H9 (cell line): ENCODE measurements at regions not wholly inside any gene's neighbourhood (a gene's known extent, or its start where the extent isn't known, plus 50 kb on each side); places are given as distances from the start of the nearest gene placed in this dataset.

Source experiments
- DNase-seq: peaks from one replicate; pipeline ENCODE4 v3.0.0-alpha.2; 2017
- H2AFZ ChIP-seq: one replicate; pipeline ENCODE4 v1.6.1; 2013; ENCODE audit warnings: mild to moderate bottlenecking, low read length, control low read depth, moderate library complexity
- H2AK5ac ChIP-seq: 2 replicates; pipeline ENCODE4 v1.6.1; 2013; ENCODE audit warnings: low read length, control low read depth, mixed read lengths; ENCODE audit not compliant: insufficient read length
- H2BK120ac ChIP-seq: one replicate; pipeline ENCODE4 v1.6.1; 2013; ENCODE audit warnings: low read depth, mild to moderate bottlenecking, low read length, control low read depth, inconsistent platforms; ENCODE audit not compliant: poor library complexity, severe bottlenecking
- H2BK12ac ChIP-seq: 2 replicates; pipeline ENCODE4 v1.6.1; 2013; ENCODE audit warnings: low read length, control low read depth, mixed read lengths, low read depth; ENCODE audit not compliant: insufficient read length
- H2BK15ac ChIP-seq: 2 replicates; pipeline ENCODE4 v1.6.1; 2013; ENCODE audit warnings: low read depth, low read length, control low read depth
- H2BK20ac ChIP-seq: one replicate; pipeline ENCODE4 v1.6.1; 2013; ENCODE audit warnings: low read depth, mild to moderate bottlenecking, low read length, control low read depth, inconsistent platforms; ENCODE audit not compliant: poor library complexity, severe bottlenecking
- H2BK5ac ChIP-seq: 2 replicates; pipeline ENCODE4 v1.6.1; 2013; ENCODE audit warnings: low read length, control low read depth, mixed read lengths; ENCODE audit not compliant: insufficient read length
- H3K14ac ChIP-seq: 2 replicates; pipeline ENCODE4 v1.6.1; 2013; ENCODE audit warnings: low read length, control low read depth; ENCODE audit not compliant: insufficient read depth
- H3K18ac ChIP-seq: 2 replicates; pipeline ENCODE4 v1.6.1; 2013; ENCODE audit warnings: low read depth, mild to moderate bottlenecking, mixed read lengths, low read length, control low read depth; ENCODE audit not compliant: insufficient read length
- H3K23ac ChIP-seq: 2 replicates; pipeline ENCODE4 v1.6.1; 2013; ENCODE audit warnings: low read length, control low read depth, mixed read lengths, low read depth; ENCODE audit not compliant: insufficient read length
- H3K23me2 ChIP-seq: 2 replicates; pipeline ENCODE4 v1.6.1; 2013; ENCODE audit warnings: low read depth, mild to moderate bottlenecking, mixed read lengths, low read length, control low read depth; ENCODE audit not compliant: insufficient read length, poor library complexity, severe bottlenecking
- H3K27ac ChIP-seq: 2 replicates; pipeline ENCODE4 v1.5.1; 2013; ENCODE audit warnings: low read length, control low read depth, mixed read lengths, low read depth; ENCODE audit not compliant: insufficient read length
- H3K27me3 ChIP-seq: 2 replicates; pipeline ENCODE4 v1.6.1; 2013; ENCODE audit warnings: low read length, control low read depth, inconsistent platforms; ENCODE audit not compliant: insufficient read depth
- H3K4ac ChIP-seq: 2 replicates; pipeline ENCODE4 v1.6.1; 2013; ENCODE audit warnings: low read depth, mild to moderate bottlenecking, control low read depth, inconsistent platforms, low read length, moderate library complexity
- H3K4me1 ChIP-seq: 2 replicates; pipeline ENCODE4 v1.6.1; 2013; ENCODE audit warnings: low read length, control low read depth, inconsistent platforms; ENCODE audit not compliant: insufficient read depth
- H3K4me2 ChIP-seq: 2 replicates; pipeline ENCODE4 v1.6.1; 2013; ENCODE audit warnings: low read length, control low read depth, mixed read lengths; ENCODE audit not compliant: insufficient read length, insufficient read depth
- H3K56ac ChIP-seq: 2 replicates; pipeline ENCODE4 v1.6.1; 2013; ENCODE audit warnings: low read depth, mild to moderate bottlenecking, mixed read lengths, low read length, control low read depth; ENCODE audit not compliant: insufficient read length
- H3K79me1 ChIP-seq: 2 replicates; pipeline ENCODE4 v1.6.1; 2013; ENCODE audit warnings: low read depth, mild to moderate bottlenecking, moderate library complexity, low read length, control low read depth, inconsistent platforms; ENCODE audit not compliant: insufficient read depth, poor library complexity, severe bottlenecking
- H3K79me2 ChIP-seq: 2 replicates; pipeline ENCODE4 v1.6.1; 2013; ENCODE audit warnings: low read length, control low read depth, inconsistent platforms; ENCODE audit not compliant: insufficient read depth
- H3K9ac ChIP-seq: 2 replicates; pipeline ENCODE4 v1.6.1; 2013; ENCODE audit warnings: low read length, control low read depth, mixed read lengths; ENCODE audit not compliant: insufficient read length; ENCODE audit errors: extremely low read depth
- H3K9me3 ChIP-seq: one replicate; pipeline ENCODE4 v1.6.1; 2013; ENCODE audit warnings: low read depth, low read length, inconsistent platforms; ENCODE audit not compliant: control insufficient read depth
- H3T11ph ChIP-seq: one replicate; pipeline ENCODE4 v1.6.1; 2013; ENCODE audit warnings: mild to moderate bottlenecking, low read length, control low read depth, inconsistent platforms
- H4K20me1 ChIP-seq: one replicate; pipeline ENCODE4 v1.6.1; 2013; ENCODE audit not compliant: control insufficient read depth, insufficient read length, insufficient read depth
- H4K5ac ChIP-seq: 2 replicates; pipeline ENCODE4 v1.6.1; 2013; ENCODE audit warnings: low read depth, mild to moderate bottlenecking, mixed read lengths, low read length, control low read depth; ENCODE audit not compliant: insufficient read length
- H4K8ac ChIP-seq: replicated peaks from 2 replicates; pipeline ENCODE4 v1.6.1; 2013; ENCODE audit warnings: low read length, control low read depth, mixed read lengths, low read depth; ENCODE audit not compliant: insufficient read length
- H4K91ac ChIP-seq: 2 replicates; pipeline ENCODE4 v1.6.1; 2013; ENCODE audit warnings: low read depth, mild to moderate bottlenecking, moderate library complexity, mixed read lengths, low read length, control low read depth; ENCODE audit not compliant: insufficient read length
- H3K27ac Mint-ChIP-seq, 3 experiments: 2 replicates in 2 of 3; 3 replicates in 1 of 3; pipeline ENCODE4 v1.8.0; 2020 to 2021; ENCODE audit warnings: mixed read lengths in 3 of 3, mild to moderate bottlenecking in 1 of 3, moderate library complexity in 1 of 3
- H3K27me3 Mint-ChIP-seq: 2 replicates; pipeline ENCODE4 v1.8.0; 2021; ENCODE audit warnings: low read depth, mild to moderate bottlenecking, moderate library complexity, mixed read lengths
- H3K36me3 Mint-ChIP-seq, 3 experiments: 2 replicates in 2 of 3; 3 replicates in 1 of 3; pipeline ENCODE4 v1.8.0; 2020 to 2021; ENCODE audit warnings: low read depth in 3 of 3, mixed read lengths in 3 of 3; ENCODE audit not compliant: insufficient read depth in 1 of 3
- H3K4me1 Mint-ChIP-seq, 2 experiments: 2 replicates each; pipeline ENCODE4 v1.8.0; 2020; ENCODE audit warnings: mixed read lengths in 2 of 2
- H3K4me3 Mint-ChIP-seq, 2 experiments: 2 replicates in 1 of 2; 3 replicates in 1 of 2; pipeline ENCODE4 v1.8.0; 2020 to 2021; ENCODE audit warnings: mild to moderate bottlenecking in 2 of 2, mixed read lengths in 2 of 2, moderate library complexity in 1 of 2
- H3K9me3 Mint-ChIP-seq, 2 experiments: 2 replicates in 1 of 2; 3 replicates in 1 of 2; pipeline ENCODE4 v1.8.0; 2020; ENCODE audit warnings: mild to moderate bottlenecking in 2 of 2, mixed read lengths in 2 of 2, moderate library complexity in 1 of 2
- CTCF ChIP-seq: fragments of 200-600 bp; sonication (generic); conservative IDR thresholded peaks from 3 replicates; pipeline ENCODE4 v1.8.0; 2021; ENCODE audit warnings: antibody characterized with exemption, mild to moderate bottlenecking
- WGBS: extraction: QIAGEN DNeasy Blood & Tissue Kit; methylation state at CpG from one replicate; pipeline ENCODE4 v1.1.7; 2013; ENCODE audit warnings: missing lambda C conversion rate, low lambda C conversion rate, mixed read lengths; ENCODE audit not compliant: insufficient read length; ENCODE audit errors: extremely low coverage; 5-methylcytosine and 5-hydroxymethylcytosine counted together

DNA sequence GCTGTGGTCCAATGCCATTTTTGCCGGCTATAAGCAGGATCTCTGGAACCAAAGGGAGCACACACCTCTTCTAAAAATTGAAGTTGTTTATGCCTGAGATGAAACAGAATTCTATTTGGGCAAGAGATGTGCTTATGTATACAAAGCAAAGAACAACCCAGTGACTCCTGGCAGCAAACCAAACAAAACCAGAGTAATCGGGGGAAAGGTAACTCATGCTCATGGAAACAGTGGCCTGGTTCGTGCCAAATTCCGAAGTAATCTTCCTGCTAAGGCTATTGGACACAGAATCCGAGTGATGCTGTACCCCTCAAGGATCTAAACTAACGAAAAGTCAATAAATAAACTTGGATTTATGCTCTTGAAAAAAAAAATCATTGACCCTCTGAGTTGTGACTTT, 178.7 kb downstream of the CEMIP2 start:
- Histone ChIP-seq H3K4me2 (no peak overlapping the region), H3K9me3 (no peaks in the 10 kb centered on the region), H4K20me1 (no peaks in the 10 kb centered on the region), H3K79me2 (no peaks in the 10 kb centered on the region), H3T11ph (no peak overlapping the region), H3K27me3 (no peaks in the 10 kb centered on the region), H4K91ac (no peak overlapping the region), H3K27ac (no peak overlapping the region), H2AFZ (no peak overlapping the region), H4K8ac (no peak overlapping the region), H3K4me1 (no peaks in the 10 kb centered on the region), H3K4ac (no peak overlapping the region), H4K5ac (no peak overlapping the region), H2BK15ac (no peak overlapping the region), H3K14ac (no peak overlapping the region), H3K79me1 (no peaks in the 10 kb centered on the region), H3K23ac (no peak overlapping the region), H2BK120ac (no peak overlapping the region), H2BK5ac (no peak overlapping the region), H3K9ac (no peak overlapping the region), H2BK12ac (no peak overlapping the region), H2BK20ac (no peak overlapping the region), H2AK5ac (no peak overlapping the region), H3K18ac (no peak overlapping the region), H3K23me2 (no peaks in the 10 kb centered on the region), H3K56ac (no peak overlapping the region)
- H3K36me3 Mint-ChIP-seq = no peaks in the 10 kb centered on the region
- no peak overlapping the region for H3K4me3 Mint-ChIP-seq
- no peaks in the 10 kb centered on the region for H3K9me3 Mint-ChIP-seq
- no CpG with 5 or more reads among the region's 6 CpGs for WGBS
- no peak for DNase-seq
- peaks cover 5 to 6% of the 10 kb centered on the region in 2 experiments for H3K4me1 Mint-ChIP-seq
- no peaks in the 10 kb centered on the region for H3K27me3 Mint-ChIP-seq
- TF ChIP-seq CTCF = no peak
- H3K27ac Mint-ChIP-seq = no peak overlapping the region
